ENCODE measurements at regions not wholly inside any gene's neighbourhood (a gene's known extent, or its start where the extent isn't known, plus 50 kb on each side); places are given as distances from the start of the nearest gene placed in this dataset.

DNA sequence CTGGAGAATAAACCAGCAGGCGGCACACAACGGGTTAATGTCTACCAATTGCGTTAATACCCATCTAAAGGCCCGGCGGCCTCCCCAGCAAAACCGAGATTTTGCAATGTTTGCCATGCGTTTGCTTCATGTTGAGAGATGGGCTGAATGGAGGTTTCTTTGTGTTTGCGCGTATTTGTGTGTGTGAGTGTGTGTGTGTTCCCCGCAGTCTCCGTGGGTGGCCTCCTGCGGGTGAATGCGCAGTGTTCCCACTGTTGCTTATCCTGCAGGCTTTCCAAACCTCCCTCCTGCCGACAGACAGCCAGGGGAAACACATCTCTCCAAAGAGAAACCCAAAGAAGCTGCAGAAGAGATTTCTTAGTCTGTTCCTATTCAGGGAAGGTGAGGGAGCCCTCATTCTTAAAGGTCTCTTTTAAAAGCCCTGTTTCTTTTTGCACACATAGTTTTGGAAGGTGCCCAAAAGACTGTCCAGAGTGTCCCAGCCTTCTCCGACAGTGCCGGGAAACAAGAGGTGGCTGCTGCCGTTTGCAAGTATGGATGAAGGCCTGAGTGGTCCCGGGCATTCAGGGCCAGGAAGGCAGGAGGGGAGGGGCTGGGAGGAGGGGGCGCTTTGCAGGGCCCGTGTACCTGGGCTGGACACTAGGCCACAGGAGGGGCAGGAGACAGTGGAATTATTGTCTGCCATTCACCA, 103.8 kb upstream of the ERCC6L2 start (continued):
- TF ChIP-seq, protein P1, sequence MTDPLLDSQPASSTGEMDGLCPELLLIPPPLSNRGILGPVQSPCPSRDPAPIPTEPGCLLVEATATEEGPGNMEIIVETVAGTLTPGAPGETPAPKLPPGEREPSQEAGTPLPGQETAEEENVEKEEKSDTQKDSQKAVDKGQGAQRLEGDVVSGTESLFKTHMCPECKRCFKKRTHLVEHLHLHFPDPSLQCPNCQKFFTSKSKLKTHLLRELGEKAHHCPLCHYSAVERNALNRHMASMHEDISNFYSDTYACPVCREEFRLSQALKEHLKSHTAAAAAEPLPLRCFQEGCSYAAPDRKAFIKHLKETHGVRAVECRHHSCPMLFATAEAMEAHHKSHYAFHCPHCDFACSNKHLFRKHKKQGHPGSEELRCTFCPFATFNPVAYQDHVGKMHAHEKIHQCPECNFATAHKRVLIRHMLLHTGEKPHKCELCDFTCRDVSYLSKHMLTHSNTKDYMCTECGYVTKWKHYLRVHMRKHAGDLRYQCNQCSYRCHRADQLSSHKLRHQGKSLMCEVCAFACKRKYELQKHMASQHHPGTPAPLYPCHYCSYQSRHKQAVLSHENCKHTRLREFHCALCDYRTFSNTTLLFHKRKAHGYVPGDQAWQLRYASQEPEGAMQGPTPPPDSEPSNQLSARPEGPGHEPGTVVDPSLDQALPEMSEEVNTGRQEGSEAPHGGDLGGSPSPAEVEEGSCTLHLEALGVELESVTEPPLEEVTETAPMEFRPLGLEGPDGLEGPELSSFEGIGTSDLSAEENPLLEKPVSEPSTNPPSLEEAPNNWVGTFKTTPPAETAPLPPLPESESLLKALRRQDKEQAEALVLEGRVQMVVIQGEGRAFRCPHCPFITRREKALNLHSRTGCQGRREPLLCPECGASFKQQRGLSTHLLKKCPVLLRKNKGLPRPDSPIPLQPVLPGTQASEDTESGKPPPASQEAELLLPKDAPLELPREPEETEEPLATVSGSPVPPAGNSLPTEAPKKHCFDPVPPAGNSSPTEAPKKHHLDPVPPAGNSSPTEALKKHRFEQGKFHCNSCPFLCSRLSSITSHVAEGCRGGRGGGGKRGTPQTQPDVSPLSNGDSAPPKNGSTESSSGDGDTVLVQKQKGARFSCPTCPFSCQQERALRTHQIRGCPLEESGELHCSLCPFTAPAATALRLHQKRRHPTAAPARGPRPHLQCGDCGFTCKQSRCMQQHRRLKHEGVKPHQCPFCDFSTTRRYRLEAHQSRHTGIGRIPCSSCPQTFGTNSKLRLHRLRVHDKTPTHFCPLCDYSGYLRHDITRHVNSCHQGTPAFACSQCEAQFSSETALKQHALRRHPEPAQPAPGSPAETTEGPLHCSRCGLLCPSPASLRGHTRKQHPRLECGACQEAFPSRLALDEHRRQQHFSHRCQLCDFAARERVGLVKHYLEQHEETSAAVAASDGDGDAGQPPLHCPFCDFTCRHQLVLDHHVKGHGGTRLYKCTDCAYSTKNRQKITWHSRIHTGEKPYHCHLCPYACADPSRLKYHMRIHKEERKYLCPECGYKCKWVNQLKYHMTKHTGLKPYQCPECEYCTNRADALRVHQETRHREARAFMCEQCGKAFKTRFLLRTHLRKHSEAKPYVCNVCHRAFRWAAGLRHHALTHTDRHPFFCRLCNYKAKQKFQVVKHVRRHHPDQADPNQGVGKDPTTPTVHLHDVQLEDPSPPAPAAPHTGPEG (CRISPR knock-in tag; IDR thresholded peaks at IDR 0.05), result peak; percentile 76; the same call in 1 of the 2 replicates
- TF ChIP-seq ZSCAN9 (CRISPR knock-in tag; IDR thresholded peaks at IDR 0.05; ENCODE audit: borderline replicate concordance), result no peak
- TF ChIP-seq POLR2G (IDR thresholded peaks at IDR 0.05; ENCODE audit: low read depth, low read length), result peak; percentile 75
- TF ChIP-seq, protein P2, sequence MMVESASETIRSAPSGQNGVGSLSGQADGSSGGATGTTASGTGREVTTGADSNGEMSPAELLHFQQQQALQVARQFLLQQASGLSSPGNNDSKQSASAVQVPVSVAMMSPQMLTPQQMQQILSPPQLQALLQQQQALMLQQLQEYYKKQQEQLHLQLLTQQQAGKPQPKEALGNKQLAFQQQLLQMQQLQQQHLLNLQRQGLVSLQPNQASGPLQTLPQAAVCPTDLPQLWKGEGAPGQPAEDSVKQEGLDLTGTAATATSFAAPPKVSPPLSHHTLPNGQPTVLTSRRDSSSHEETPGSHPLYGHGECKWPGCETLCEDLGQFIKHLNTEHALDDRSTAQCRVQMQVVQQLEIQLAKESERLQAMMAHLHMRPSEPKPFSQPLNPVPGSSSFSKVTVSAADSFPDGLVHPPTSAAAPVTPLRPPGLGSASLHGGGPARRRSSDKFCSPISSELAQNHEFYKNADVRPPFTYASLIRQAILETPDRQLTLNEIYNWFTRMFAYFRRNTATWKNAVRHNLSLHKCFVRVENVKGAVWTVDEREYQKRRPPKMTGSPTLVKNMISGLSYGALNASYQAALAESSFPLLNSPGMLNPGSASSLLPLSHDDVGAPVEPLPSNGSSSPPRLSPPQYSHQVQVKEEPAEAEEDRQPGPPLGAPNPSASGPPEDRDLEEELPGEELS (CRISPR knock-in tag; IDR thresholded peaks at IDR 0.05), result peak; percentile 62
- no peak for TF ChIP-seq ZNF510 (CRISPR knock-in tag; IDR thresholded peaks at IDR 0.05; ENCODE audit: low read depth)
- peak; percentile 35; the same call in 1 of the 2 replicates for TF ChIP-seq SAP130 (CRISPR knock-in tag; IDR thresholded peaks at IDR 0.05; ENCODE audit: low read depth)
- TF ChIP-seq KMT2B (CRISPR knock-in tag; IDR thresholded peaks at IDR 0.05), result peak; percentile 17; the same call in 1 of the 2 replicates
- TF ChIP-seq ZNF775 (CRISPR knock-in tag; IDR thresholded peaks at IDR 0.05; ENCODE audit: borderline replicate concordance), result no peak
- TF ChIP-seq CC2D1A (CRISPR knock-in tag; IDR thresholded peaks at IDR 0.05), result no peak
- peak; percentile 85 for TF ChIP-seq GFI1 (CRISPR knock-in tag; IDR thresholded peaks at IDR 0.05; ENCODE audit: borderline replicate concordance)
- TF ChIP-seq, protein P3, sequence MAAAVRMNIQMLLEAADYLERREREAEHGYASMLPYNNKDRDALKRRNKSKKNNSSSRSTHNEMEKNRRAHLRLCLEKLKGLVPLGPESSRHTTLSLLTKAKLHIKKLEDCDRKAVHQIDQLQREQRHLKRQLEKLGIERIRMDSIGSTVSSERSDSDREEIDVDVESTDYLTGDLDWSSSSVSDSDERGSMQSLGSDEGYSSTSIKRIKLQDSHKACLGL (CRISPR knock-in tag; IDR thresholded peaks at IDR 0.05), result no peak
- TF ChIP-seq FOXA1 (IDR thresholded peaks at IDR 0.05), result no peak
- TF ChIP-seq FOXA1 (CRISPR knock-in tag; IDR thresholded peaks at IDR 0.05), result peak; percentile 87
- no peak for TF ChIP-seq ZNF781 (CRISPR knock-in tag; IDR thresholded peaks at IDR 0.05; ENCODE audit: borderline replicate concordance, not compliant biosample characterization)
- TF ChIP-seq SOX6 (IDR thresholded peaks at IDR 0.05), result no peak
- peak; percentile 80 for TF ChIP-seq SOX6 (CRISPR knock-in tag; IDR thresholded peaks at IDR 0.05)
- TF ChIP-seq ZBTB7A (CRISPR knock-in tag; IDR thresholded peaks at IDR 0.05), result no peak; the same call in 1 of the 2 replicates
- 0 out of 2 replicates have a peak, but pooled peaks have one; percentile 37 for TF ChIP-seq FIP1L1 (IDR thresholded peaks at IDR 0.05; ENCODE audit: borderline replicate concordance, insufficient read depth, low read depth, low read length)
- TF ChIP-seq ZNF292 (CRISPR knock-in tag; IDR thresholded peaks at IDR 0.05; ENCODE audit: borderline replicate concordance, low read depth), result no peak; the same call in 1 of the 2 replicates
- no peak for TF ChIP-seq ERF (CRISPR knock-in tag; IDR thresholded peaks at IDR 0.05)
- 0 out of 2 replicates have a peak, but pooled peaks have one; percentile 47 for TF ChIP-seq ZNF772 (CRISPR knock-in tag; IDR thresholded peaks at IDR 0.05)
- TF ChIP-seq HDAC2 (CRISPR knock-in tag; IDR thresholded peaks at IDR 0.05), result peak; percentile 78; the same call in 1 of the 2 replicates
- TF ChIP-seq RELA (CRISPR knock-in tag; IDR thresholded peaks at IDR 0.05), result no peak
- TF ChIP-seq NFE2L1 (CRISPR knock-in tag; IDR thresholded peaks at IDR 0.05; ENCODE audit: borderline replicate concordance), result no peak

Measured in HepG2 (cell line).